ENCODE measurements at regions not wholly inside any gene's neighbourhood (a gene's known extent, or its start where the extent isn't known, plus 50 kb on each side); places are given as distances from the start of the nearest gene placed in this dataset.
"Not testable (repeated sequence)": the region's sequence is repeated elsewhere in the genome, so short reads cannot be mapped to it uniquely, and the experiment has no call there.

- no peak for DNase-seq (ENCODE audit: insufficient read length, low spot score)
- no peak for FAIRE-seq
Measured at GRCh38 chr14:49159081-49159480, 427.1 kb downstream of the RPS29 start.

DNA sequence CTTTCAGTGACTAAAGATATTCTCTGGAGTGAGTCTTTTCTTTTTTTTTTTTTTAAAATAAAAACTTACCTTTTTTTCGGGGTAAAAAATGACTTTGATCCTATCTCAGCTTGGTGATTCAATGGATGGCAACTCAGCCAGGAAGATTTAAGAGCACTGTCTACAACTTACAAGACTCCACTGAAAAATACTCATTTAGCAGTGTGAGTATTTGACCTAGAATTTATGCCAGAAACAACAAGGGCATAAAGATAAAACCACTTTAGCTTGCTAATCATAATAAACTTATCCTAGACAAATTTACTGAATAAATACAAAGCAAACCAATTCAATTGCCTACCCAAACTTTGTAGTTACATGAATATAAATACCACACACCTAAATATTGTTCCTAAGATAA is 446.6 kb downstream of the RPS29 start:
- FAIRE-seq (no peak), DNase-seq (ENCODE audit: insufficient read length, low spot score) (no peak)

- FAIRE-seq (no peak), DNase-seq (ENCODE audit: insufficient read length, low spot score) (no peak)
Measured at GRCh38 chr14:49134940-49135339, 451.2 kb downstream of the RPS29 start.

DNA sequence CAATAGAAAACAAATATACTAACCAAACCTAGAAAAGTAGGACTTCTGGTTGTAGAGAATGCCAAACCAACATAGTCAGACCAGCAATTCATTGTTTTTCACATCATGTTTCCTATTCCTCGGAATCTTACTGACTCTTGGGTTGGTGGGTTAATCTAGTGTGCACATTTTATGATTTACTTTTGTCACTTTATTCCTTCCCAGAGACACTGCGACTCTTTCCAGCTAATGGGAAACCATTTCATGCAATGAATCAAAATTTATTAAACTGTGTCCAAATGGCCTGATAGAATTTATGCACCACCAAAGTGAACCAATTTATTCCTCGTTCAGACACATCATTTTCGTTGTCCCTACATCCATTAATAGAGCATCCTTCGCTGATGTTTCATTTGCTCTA is 464.9 kb downstream of the RPS29 start:
- DNase-seq (ENCODE audit: insufficient read length, low spot score) (no peak), FAIRE-seq (no peak)

DNA sequence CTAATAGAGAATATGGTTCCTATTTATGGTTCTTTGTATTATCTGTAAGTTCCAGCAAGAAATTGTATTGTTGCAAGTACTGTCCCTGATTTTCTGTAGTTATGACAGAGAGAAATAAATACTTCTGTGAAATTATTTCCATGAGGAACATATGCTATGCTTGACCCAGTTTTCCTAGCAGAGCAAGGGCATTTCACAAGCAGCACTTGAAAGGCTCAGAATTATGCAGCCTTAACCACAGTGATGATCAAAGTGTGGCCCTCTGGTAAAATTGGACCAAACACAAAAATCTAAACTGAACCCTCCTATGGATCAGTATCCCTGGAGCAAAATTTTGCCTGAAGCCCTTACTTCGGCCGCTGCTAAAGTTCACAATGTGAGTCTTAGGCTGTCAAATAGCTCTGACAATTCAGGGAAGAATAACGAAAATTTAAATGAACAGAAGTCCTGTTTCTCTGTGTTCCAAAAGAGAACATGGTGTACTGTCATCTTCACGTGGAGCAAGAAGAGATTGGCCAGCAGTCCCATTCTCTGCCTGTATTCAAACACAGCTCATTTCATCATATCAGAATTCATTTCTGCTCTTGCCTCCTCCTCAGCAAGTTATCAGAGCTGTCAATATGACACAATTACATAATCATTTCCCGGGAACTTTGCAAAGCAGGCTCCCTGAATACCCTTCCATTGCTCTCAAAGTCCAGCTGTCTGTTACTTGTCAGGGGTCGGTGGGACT is 471.9 kb downstream of the RPS29 start:
- FAIRE-seq, result no peak
- DNase-seq (ENCODE audit: insufficient read length, low spot score), result no peak

DNA sequence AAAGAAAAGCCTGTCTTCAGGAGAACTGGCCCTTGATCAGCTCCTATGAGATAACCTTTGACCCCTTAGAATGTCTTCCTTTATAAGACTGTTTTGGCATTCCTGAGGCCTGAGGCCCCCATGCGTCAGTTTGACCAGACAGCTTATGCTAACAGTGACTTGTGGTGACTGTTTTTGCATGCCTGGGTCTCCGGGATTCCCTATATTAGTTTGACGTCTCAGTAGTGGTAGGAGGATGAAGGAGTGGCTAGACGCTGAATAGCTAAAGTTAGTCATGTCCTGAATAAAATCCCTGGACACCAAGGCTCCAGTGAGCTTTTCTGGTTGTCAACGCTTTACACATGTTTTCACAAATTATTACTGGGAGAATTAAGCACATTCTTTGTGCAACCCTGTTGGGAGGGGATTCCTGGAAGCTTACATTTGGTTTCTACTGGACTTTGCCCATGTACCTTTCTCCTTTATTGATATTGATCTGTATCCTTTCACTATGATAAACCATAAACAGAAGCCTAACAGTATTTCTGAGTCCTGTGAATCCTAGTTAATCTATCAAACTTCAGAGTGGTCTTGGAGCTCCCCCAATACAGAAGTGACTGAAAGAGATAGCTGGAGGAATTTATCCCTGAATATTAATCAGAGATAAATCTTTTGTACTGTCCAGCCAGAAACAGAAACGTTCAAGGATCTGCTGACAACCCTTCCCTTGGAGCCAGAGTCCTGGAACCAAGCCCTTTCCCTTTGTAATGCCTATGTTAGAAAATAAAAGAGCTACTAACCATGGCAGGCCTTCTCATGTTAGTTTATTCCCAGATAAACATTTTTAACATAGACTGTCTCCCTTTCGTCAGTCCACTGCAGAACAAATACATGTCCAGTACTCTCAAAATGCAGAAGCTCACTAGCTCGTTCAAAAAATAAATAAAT is 479.2 kb downstream of the RPS29 start:
- no peak for FAIRE-seq
- peak; percentile 10 for DNase-seq (ENCODE audit: insufficient read length, low spot score)

DNA sequence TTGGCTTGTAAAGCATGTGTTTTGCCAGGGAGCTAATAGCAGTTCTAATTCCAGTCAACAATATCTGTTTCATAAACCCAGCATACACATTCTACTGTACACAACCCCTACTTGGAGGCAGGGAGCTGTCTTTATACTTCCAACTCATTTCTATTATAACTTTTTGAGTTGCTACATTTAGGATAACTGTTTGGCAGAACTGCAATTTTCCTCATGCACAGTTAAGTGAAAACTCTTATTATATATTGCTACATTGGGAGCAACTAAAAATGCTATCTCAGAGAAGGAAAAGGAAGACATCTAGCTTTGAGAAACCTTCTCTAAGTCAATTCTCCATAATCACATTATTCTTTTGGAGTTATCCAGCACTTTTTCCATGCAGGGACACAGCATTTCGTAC is 480.2 kb downstream of the RPS29 start:
- no peak for FAIRE-seq

DNA sequence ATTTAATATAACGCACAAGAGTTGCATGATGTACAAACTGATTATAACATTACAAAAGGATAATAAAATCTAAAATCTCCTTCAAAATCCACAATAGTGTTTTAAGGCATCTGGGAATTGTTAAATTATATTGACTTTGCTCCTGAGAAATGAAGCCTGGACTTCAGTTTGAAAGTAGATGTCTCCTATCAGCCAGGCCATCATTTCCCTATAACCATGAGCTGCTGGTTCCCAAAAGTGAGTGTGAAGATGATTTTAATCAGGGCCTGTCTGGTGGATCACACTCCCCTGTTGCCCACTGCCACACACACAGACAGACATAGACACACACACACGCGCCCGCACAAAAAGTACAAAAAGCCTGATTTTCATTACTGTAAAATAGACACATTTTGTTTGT is 480.7 kb downstream of the RPS29 start:
- FAIRE-seq, result no peak

More for the DNA sequence above, 480.2 kb downstream of the RPS29 start:
- no peak for DNase-seq (ENCODE audit: insufficient read length, low spot score)

GRCh38 chr14:49092345-49092744 is 493.8 kb downstream of the RPS29 start:
- FAIRE-seq, result no peak
- DNase-seq (ENCODE audit: insufficient read length, low spot score), result no peak

More for the DNA sequence above, 480.7 kb downstream of the RPS29 start:
- no peak for DNase-seq (ENCODE audit: insufficient read length, low spot score)

DNA sequence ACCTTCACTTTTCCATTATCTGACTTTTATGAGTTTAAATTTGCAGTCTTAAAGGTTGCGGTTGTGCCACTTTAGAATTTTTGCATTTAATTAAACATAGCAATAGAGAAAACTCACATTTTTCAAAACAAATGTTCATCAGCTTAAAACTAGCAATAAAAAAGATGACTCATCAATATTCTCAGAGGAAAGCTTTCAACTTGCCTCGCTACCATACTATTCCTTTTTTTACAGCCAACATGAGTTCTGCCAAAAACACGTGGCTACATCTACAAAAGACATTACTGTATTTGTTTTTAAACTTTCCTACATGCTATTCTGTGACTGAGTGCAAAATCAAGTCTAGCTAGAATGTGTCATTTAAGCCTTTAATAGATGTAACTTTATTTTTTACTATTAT is 497.1 kb downstream of the RPS29 start:
- no peak for DNase-seq (ENCODE audit: insufficient read length, low spot score)
- FAIRE-seq, result no peak

GRCh38 chr14:49073292-49073691 is 512.9 kb downstream of the RPS29 start:
- not testable (repeated sequence) for FAIRE-seq; DNase-seq (ENCODE audit: insufficient read length, low spot score)

DNA sequence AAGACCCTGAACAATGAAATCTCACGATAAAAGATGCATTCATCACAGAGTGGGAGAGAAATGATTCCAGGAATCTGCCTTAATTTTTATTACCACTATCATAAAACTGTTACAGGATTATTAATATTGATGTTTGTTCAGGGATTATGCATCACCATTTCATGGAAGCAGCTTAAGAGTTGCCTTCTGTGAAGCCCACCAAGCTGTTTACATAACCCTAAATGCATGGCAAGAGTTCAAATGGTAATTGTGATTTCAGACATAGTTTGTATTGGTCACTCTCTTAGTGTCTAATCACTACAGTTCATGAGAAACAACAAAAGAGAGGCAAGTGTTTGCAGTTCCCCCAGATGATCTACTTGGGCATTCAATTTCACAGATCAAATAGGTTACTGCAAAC is 527.7 kb downstream of the RPS29 start:
- no peak for DNase-seq (ENCODE audit: insufficient read length, low spot score)
- no peak for FAIRE-seq

- DNase-seq (ENCODE audit: insufficient read length, low spot score), result no peak
- no peak for FAIRE-seq
Measured at GRCh38 chr14:49057838-49058510, 528.2 kb downstream of the RPS29 start.

DNA sequence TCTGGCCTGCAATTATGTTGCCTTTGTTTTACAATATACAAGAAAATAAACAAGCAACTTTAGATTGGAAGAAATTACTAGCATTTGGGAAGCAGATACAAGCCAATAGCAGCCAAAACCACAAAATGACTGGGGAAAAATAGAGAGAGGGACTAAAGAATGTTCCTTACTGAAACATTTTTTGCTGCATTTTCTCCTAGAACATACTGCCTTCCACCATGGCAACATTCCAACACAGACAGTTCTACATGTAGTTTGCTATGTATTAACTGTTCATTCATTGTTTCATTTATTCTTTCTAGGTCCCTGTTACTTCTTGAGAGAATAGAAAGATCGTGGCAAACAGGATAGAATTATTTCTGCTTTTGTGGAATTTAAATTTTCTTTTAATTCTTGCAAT is 530.2 kb downstream of the RPS29 start:
- FAIRE-seq, result no peak
- DNase-seq (ENCODE audit: insufficient read length, low spot score), result no peak

DNA sequence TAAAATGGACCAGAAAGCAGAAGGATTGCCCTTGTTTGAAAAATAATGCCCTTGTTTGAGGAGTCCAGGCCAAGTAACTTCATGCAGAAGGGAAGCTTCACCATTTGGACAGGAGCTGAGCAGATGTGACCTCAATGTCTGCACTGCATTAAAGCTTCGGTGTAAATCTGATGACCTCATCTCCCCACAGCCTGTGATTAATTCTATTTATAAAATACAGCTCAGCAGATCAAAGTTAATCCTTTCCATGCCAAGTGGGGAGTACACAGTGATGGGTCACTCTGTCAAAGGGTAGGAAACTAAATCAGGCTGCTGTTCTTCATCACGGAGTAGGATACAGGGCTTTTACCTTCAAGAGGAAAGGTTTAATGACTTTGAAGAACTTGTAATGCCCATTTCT is 533.7 kb downstream of the RPS29 start:
- FAIRE-seq, result no peak
- DNase-seq (ENCODE audit: insufficient read length, low spot score), result no peak

GRCh38 chr14:49051328-49052060 is 534.7 kb downstream of the RPS29 start:
- FAIRE-seq, result no peak

GRCh38 chr14:49050822-49051221 is 535.4 kb downstream of the RPS29 start:
- no peak for FAIRE-seq
- DNase-seq (ENCODE audit: insufficient read length, low spot score), result no peak

More at GRCh38 chr14:49051328-49052060, 534.7 kb downstream of the RPS29 start:
- no peak for DNase-seq (ENCODE audit: insufficient read length, low spot score)

DNA sequence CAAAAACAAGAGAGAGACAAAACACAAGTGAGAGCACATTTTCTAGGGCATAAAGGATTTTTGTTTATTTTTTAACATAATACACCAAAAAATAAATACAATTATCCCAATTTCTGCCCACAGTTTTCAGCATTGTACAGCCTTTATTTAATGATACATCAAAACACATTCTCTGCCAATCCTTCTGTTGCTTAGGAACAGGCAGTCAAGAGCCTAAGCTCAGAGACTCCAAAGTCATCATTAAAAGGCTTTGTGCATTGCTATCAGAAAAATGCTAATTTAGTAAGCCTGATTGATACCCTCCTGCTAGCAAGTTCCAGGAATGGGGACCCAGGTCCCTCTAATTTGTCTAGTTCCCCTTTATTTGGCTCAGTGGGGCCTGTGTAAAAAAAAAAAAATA is 536.5 kb downstream of the RPS29 start:
- no peak for DNase-seq (ENCODE audit: insufficient read length, low spot score)
- no peak for FAIRE-seq

- FAIRE-seq, result no peak
Measured at GRCh38 chr14:49044981-49045380, 541.2 kb downstream of the RPS29 start.

GRCh38 chr14:49036984-49037516 is 549.1 kb downstream of the RPS29 start:
- FAIRE-seq, result no peak
- no peak for DNase-seq (ENCODE audit: insufficient read length, low spot score)

More at GRCh38 chr14:49044981-49045380, 541.2 kb downstream of the RPS29 start:
- DNase-seq (ENCODE audit: insufficient read length, low spot score), result no peak
